Ascending aorta (tissue), 2 donors: ENCODE measurements at regions not wholly inside any gene's neighbourhood (a gene's known extent, or its start where the extent isn't known, plus 50 kb on each side); places are given as distances from the start of the nearest gene placed in this dataset.

Experiments
- DNase-seq, 2 donors: peaks; one replicate each; pipeline ENCODE4 v3.0.0-alpha.2; 2019; ENCODE audit warnings: low spot score in 2 of 2
- H3K27ac ChIP-seq, 2 donors: fragments of 200-600 bp; sonication (generic); one replicate each; pipeline ENCODE4 v1.5.1; 2016 to 2017; ENCODE audit warnings: mild to moderate bottlenecking in 1 of 2
- H3K27me3 ChIP-seq: fragments of 200-600 bp; sonication (generic); one replicate; pipeline ENCODE4 v1.5.1; 2017
- H3K36me3 ChIP-seq, 2 donors: fragments of 200-600 bp; sonication (generic); one replicate each; pipeline ENCODE4 v1.5.1; 2016
- H3K4me1 ChIP-seq, 2 donors: fragments of 200-600 bp; sonication (generic); one replicate each; pipeline ENCODE4 v1.5.1; 2016 to 2017; ENCODE audit warnings: mild to moderate bottlenecking in 1 of 2
- H3K4me3 ChIP-seq, 2 donors: fragments of 200-600 bp; sonication (generic); one replicate each; pipeline ENCODE4 v1.5.1; 2016 to 2017; ENCODE audit warnings: mild to moderate bottlenecking in 1 of 2
- H3K9me3 ChIP-seq, 2 donors: fragments of 200-600 bp; sonication (generic); one replicate each; pipeline ENCODE4 v1.5.1; 2016
- CTCF ChIP-seq, 3 experiments: fragments of 200-600 bp in 2 of 3; fragments of 450-650 bp in 1 of 3; sonication (generic) in 2 of 3; IDR thresholded peaks; one replicate each; pipeline ENCODE4 v1.5.1; 2016 to 2019; ENCODE audit warnings: antibody characterized with exemption in 3 of 3, mild to moderate bottlenecking in 1 of 3, moderate library complexity in 1 of 3
- intact Hi-C: fragments of 100-400 bp; cut with DNase I; formaldehyde crosslinking; loops from one replicate; pipeline ENCODE4 v1.15.1; 2023

GRCh38 chr18:56326336-56327072, 311.9 kb downstream of the TXNL1 start:
- Histone ChIP-seq H3K4me1 (peaks cover 0 to 16% of the 10 kb centered on the region in 2 donors), H3K27ac (peak overlapping the region; percentile 29 to 60), H3K36me3 (no peaks in the 10 kb centered on the region), H3K27me3 (no peaks in the 10 kb centered on the region), H3K4me3 (no peak overlapping the region), H3K9me3 (no peaks in the 10 kb centered on the region)
- DNase-seq, result no peak
- no peak for TF ChIP-seq CTCF (IDR thresholded peaks at IDR 0.05)
- intact Hi-C loops, result no loop called here

- TF ChIP-seq CTCF (IDR thresholded peaks at IDR 0.05), result no peak
- no peak for DNase-seq
- H3K36me3 ChIP-seq, result no peaks in the 10 kb centered on the region
- no peaks in the 10 kb centered on the region for H3K27me3 ChIP-seq
- no peak overlapping the region for H3K27ac ChIP-seq
- no peaks in the 10 kb centered on the region for H3K9me3 ChIP-seq
- H3K4me3 ChIP-seq, result no peak overlapping the region
- H3K4me1 ChIP-seq, result peaks cover 0 to 13% of the 10 kb centered on the region in 2 donors
- intact Hi-C loops, result no loop called here
Observed at GRCh38 chr18:56323673-56324072, 314.7 kb downstream of the TXNL1 start.

GRCh38 chr18:56322406-56322805, 316.0 kb downstream of the TXNL1 start:
- intact Hi-C loops, result no loop called here
- Histone ChIP-seq H3K36me3 (no peaks in the 10 kb centered on the region), H3K4me1 (peaks cover 0 to 11% of the 10 kb centered on the region in 2 donors), H3K4me3 (no peak overlapping the region), H3K27ac (no peak overlapping the region), H3K9me3 (no peaks in the 10 kb centered on the region), H3K27me3 (no peaks in the 10 kb centered on the region)
- DNase-seq, result no peak
- no peak for TF ChIP-seq CTCF (IDR thresholded peaks at IDR 0.05)

- intact Hi-C loops, result no loop called here
- Histone ChIP-seq H3K27ac (no peak overlapping the region), H3K36me3 (no peaks in the 10 kb centered on the region), H3K27me3 (no peaks in the 10 kb centered on the region), H3K9me3 (no peaks in the 10 kb centered on the region), H3K4me1 (peaks cover 0 to 4% of the 10 kb centered on the region in 2 donors), H3K4me3 (no peak overlapping the region)
- no peak for DNase-seq
- no peak for TF ChIP-seq CTCF (IDR thresholded peaks at IDR 0.05)
Observed at GRCh38 chr18:56321470-56321869, 316.9 kb downstream of the TXNL1 start.

- no peaks in the 10 kb centered on the region for H3K4me1 ChIP-seq
- no peaks in the 10 kb centered on the region for H3K36me3 ChIP-seq
- no peaks in the 10 kb centered on the region for H3K27me3 ChIP-seq
- intact Hi-C loops, result no loop called here
- H3K9me3 ChIP-seq, result no peaks in the 10 kb centered on the region
- no peak for DNase-seq
- no peak overlapping the region for H3K27ac ChIP-seq
- H3K4me3 ChIP-seq, result no peak overlapping the region
- TF ChIP-seq CTCF (IDR thresholded peaks at IDR 0.05), result no peak
Observed at GRCh38 chr18:56319953-56320352, 318.4 kb downstream of the TXNL1 start.
